Psoas muscle (tissue), 7 donors: ENCODE measurements at regions not wholly inside any gene's neighbourhood (a gene's known extent, or its start where the extent isn't known, plus 50 kb on each side); places are given as distances from the start of the nearest gene placed in this dataset.
"Not testable (repeated sequence)": the region's sequence is repeated elsewhere in the genome, so short reads cannot be mapped to it uniquely, and the experiment has no call there.

Experiments
- ATAC-seq, 4 donors: fragments of 200-7000 bp; cut with Tn5 transposase; one replicate each; pipeline ENCODE4 v1.9.1; 2020; ENCODE audit warnings: moderate library complexity in 3 of 4, mild to moderate bottlenecking in 2 of 4
- DNase-seq, 2 donors: peaks; one replicate each; pipeline ENCODE4 v3.0.0-alpha.2; 2020
- H3K27ac ChIP-seq: fragments of 200-600 bp; one replicate; pipeline ENCODE4 v1.8.0; 2022
- H3K27me3 ChIP-seq, 3 donors: fragments of 200-600 bp in 1 of 3; one replicate each; pipeline versions ENCODE4 v1.6.1 to v1.8.0; 2013 to 2022; ENCODE audit warnings: low read length in 2 of 3, mild to moderate bottlenecking in 2 of 3, moderate library complexity in 1 of 3; ENCODE audit not compliant: insufficient read depth in 3 of 3
- H3K36me3 ChIP-seq, 2 donors: fragments of 200-600 bp in 1 of 2; one replicate each; pipeline versions ENCODE4 v1.6.1 to v1.8.0; 2013 to 2022; ENCODE audit warnings: low read depth in 1 of 2, mild to moderate bottlenecking in 1 of 2, moderate library complexity in 1 of 2; ENCODE audit not compliant: insufficient read depth in 1 of 2
- H3K4me1 ChIP-seq: fragments of 200-600 bp; one replicate; pipeline ENCODE4 v1.8.0; 2022
- H3K4me3 ChIP-seq: fragments of 200-600 bp; one replicate; pipeline ENCODE4 v1.8.0; 2022; ENCODE audit warnings: mild to moderate bottlenecking
- H3K9me3 ChIP-seq: fragments of 200-600 bp; one replicate; pipeline ENCODE4 v1.8.0; 2022
- WGBS, 3 donors: extraction: QIAGEN DNeasy Blood & Tissue Kit; methylation state at CpG; one replicate each; pipeline versions ENCODE4 v1.1.6 to v1.1.7; 2013; 5-methylcytosine and 5-hydroxymethylcytosine counted together
- intact Hi-C, 2 donors: fragments of 100-400 bp; cut with DNase I; formaldehyde crosslinking; loops; one replicate each; pipeline versions ENCODE4 v1.11.0 to v1.14.2; 2022
- TF ChIP-seq, protein P1 (sequence below): fragments of 200-600 bp; IDR thresholded peaks from one replicate; pipeline ENCODE4 v1.8.0; 2022; ENCODE audit warnings: antibody characterized with exemption
- donor health status: healthy with polysubstance abuse.
- donor health status: DM: no; HTN: no; CAD: no; lungs with moderate emphysema.
- donor health status: Bipolar disorder and iron deficiency.
- donor health status: healthy.
- donor health status: DM: yes; HTN: yes; CAD: no.
- donor health status: DM: no; HTN: no; CAD: no.
- donor health status: DM: yes; HTN: yes; CAD: no.

DNA sequence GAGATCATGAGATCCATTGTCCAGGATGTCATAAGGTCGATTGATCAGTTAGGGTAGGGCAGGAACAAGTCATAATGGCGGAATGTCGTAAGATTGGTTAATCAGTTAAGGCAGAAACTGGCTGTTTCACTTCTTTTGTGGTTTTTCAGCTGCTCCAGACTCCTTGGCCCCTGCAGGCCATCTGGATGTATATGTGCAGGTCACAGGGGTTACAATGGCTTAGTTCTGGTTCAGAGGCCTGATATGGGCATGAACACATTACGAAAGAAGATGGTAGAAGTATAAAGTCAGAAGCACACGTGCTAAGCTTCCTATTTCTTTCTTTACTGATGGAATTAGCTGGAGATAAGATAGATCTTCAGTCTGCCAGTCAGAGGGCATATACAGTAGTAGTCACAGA, 315.4 kb upstream of the LRRC3B start:
- intact Hi-C loops = no loop called here
- 85 to 92% (median 86%) methylated on average over 5 of the region's 5 CpGs for WGBS, 3 donors
- peaks cover 3% of the 10 kb centered on the region for H3K9me3 ChIP-seq

DNA sequence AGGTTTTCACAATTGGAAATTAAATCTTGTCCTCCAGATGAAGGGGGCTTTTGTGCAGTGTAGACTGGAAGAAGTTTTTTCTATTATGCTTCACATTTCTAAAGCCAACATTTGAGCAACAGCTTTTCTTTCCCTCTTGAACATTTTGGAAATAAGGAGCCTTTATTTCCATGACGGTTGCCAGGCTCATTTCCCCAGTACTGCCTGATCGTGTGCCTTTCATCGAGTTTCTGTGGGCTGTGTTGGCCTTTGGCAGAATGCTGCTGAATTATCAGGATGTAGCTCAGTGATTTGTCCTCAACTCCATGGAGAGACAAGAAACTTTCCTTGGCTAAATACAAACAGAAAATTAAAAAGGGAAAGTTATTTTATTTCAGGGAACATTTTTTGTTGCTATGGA, 314.8 kb upstream of the LRRC3B start:
- DNase-seq (no peak), ATAC-seq (no peak)
- Histone ChIP-seq H3K27me3 (no peaks in the 10 kb centered on the region), H3K4me1 (no peaks in the 10 kb centered on the region), H3K9me3 (peaks cover 3% of the 10 kb centered on the region), H3K36me3 (no peaks in the 10 kb centered on the region), H3K4me3 (no peak overlapping the region), H3K27ac (no peak overlapping the region)
- WGBS, 3 donors = 32 to 62% (median 37%) methylated on average over 3 of the region's 3 CpGs
- TF ChIP-seq, protein P1, sequence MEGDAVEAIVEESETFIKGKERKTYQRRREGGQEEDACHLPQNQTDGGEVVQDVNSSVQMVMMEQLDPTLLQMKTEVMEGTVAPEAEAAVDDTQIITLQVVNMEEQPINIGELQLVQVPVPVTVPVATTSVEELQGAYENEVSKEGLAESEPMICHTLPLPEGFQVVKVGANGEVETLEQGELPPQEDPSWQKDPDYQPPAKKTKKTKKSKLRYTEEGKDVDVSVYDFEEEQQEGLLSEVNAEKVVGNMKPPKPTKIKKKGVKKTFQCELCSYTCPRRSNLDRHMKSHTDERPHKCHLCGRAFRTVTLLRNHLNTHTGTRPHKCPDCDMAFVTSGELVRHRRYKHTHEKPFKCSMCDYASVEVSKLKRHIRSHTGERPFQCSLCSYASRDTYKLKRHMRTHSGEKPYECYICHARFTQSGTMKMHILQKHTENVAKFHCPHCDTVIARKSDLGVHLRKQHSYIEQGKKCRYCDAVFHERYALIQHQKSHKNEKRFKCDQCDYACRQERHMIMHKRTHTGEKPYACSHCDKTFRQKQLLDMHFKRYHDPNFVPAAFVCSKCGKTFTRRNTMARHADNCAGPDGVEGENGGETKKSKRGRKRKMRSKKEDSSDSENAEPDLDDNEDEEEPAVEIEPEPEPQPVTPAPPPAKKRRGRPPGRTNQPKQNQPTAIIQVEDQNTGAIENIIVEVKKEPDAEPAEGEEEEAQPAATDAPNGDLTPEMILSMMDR = no peak
- intact Hi-C loops = no loop called here

More for the DNA sequence above, 315.4 kb upstream of the LRRC3B start:
- H3K4me3 ChIP-seq = no peak overlapping the region
- no peaks in the 10 kb centered on the region for H3K27me3 ChIP-seq
- H3K27ac ChIP-seq = no peak overlapping the region
- H3K36me3 ChIP-seq = no peaks in the 10 kb centered on the region
- H3K4me1 ChIP-seq = no peaks in the 10 kb centered on the region
- ATAC-seq (no peak), DNase-seq (no peak)
- TF ChIP-seq, protein P1 = no peak

DNA sequence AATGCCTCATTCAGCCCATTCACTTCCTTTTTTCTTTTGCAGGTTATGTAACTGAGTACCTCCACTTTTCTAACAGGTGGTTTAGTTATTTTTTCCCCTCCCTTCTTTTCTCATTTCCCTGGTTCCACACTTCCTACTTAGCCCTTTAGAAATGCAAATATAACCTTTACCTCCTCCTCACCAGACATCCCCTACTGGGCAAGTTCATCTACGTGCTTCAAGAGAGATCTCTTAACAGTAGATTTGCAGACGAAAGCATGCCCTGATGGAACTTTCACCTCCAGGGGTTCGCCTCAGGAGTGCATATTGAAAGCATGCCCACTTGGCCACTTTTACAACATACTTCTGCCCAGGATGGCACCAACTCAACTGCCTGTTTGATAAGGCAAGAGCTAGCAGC, 314.1 kb upstream of the LRRC3B start:
- DNase-seq = no peak
- ATAC-seq = no peak
- no peaks in the 10 kb centered on the region for H3K27me3 ChIP-seq
- no peaks in the 10 kb centered on the region for H3K36me3 ChIP-seq
- H3K9me3 ChIP-seq = peaks cover 3% of the 10 kb centered on the region
- TF ChIP-seq, protein P1 = no peak
- no peak overlapping the region for H3K4me3 ChIP-seq
- intact Hi-C loops = no loop called here
- WGBS, 3 donors = 64 to 72% (median 66%) methylated on average over 3 of the region's 3 CpGs
- no peaks in the 10 kb centered on the region for H3K4me1 ChIP-seq
- H3K27ac ChIP-seq = no peak overlapping the region

DNA sequence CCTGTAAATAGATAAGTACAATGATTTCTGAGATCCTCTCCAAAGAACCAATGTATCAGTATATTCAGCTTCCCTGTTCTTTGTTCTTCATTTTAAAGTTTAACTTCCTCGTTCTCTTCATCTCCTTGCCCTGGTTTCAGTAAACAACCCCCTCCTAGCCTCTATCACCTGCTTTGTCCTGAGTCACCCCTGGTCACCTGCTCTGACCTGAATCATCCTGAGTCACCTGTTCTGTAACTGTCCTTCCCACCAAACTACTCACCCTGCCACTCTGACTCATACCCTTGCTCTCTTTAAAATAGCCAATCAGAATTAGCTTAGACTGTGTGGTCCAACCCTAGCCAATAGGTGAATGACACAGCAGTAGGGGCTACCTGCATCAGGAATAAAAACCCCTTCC, 313.0 kb upstream of the LRRC3B start:
- H3K27ac ChIP-seq, intact Hi-C loops, H3K36me3 ChIP-seq, H3K4me3 ChIP-seq, ATAC-seq, H3K4me1 ChIP-seq, H3K27me3 ChIP-seq, H3K9me3 ChIP-seq, DNase-seq: not testable (repeated sequence)
- 90 to 100% (median 95%) methylated on average over 1 of the region's 1 CpG for WGBS, 3 donors

DNA sequence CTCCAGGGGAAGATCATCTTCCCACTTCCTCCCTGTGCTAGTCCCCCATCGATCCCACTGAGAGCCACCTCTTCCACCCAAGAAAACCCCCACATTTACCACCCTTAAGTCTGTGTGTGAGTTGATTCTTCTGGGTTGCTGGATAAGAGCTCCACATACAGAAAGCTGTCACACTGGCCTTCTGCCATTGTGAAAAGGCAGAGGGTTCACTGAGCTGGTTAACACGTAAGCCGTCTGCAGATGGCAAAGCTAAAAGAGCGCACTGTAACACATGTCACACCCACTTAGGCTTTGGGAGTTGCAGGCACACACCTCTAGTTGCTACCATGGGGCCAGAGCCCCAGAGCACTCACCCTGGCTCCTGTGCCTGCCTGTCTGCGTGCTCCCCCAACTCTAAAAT, 309.8 kb upstream of the LRRC3B start:
- no peak overlapping the region for H3K4me3 ChIP-seq
- 82 to 85% (median 82%) methylated on average over 5 of the region's 5 CpGs for WGBS, 3 donors
- H3K27ac ChIP-seq = no peak overlapping the region
- TF ChIP-seq, protein P1 = no peak
- H3K27me3 ChIP-seq = no peaks in the 10 kb centered on the region
- intact Hi-C loops = no loop called here
- no peaks in the 10 kb centered on the region for H3K36me3 ChIP-seq
- H3K9me3 ChIP-seq = peaks cover 9% of the 10 kb centered on the region
- DNase-seq (no peak), ATAC-seq (no peak)
- H3K4me1 ChIP-seq = no peaks in the 10 kb centered on the region
